Pancreas (tissue), 10 donors: ENCODE measurements at regions not wholly inside any gene's neighbourhood (a gene's known extent, or its start where the extent isn't known, plus 50 kb on each side); places are given as distances from the start of the nearest gene placed in this dataset.

Experiments used
- ATAC-seq, 4 donors: fragments of 200-7000 bp; cut with Tn5 transposase; one replicate each; pipeline versions ENCODE4 v1.8.0 to v1.9.1; 2020; ENCODE audit warnings: mild to moderate bottlenecking in 4 of 4, moderate library complexity in 4 of 4
- DNase-seq, 6 donors: peaks; one replicate each; pipeline ENCODE4 v3.0.0-alpha.2; 2020
- FAIRE-seq: peaks from 2 replicates; lab custom pipeline; 2012; peaks lifted over from hg19 to GRCh38; lab: Jason Lieb, UNC
- H3K27ac ChIP-seq, 4 donors: fragments of 200-600 bp; sonication (generic); 1 replicate in 3 of 4; 2 replicates in 1 of 4; pipeline versions ENCODE4 v1.5.0 to v1.8.0; 2020
- H3K27me3 ChIP-seq, 4 donors: fragments of 200-600 bp; one replicate each; pipeline ENCODE4 v1.8.0; 2021
- H3K36me3 ChIP-seq, 3 donors: fragments of 200-600 bp; sonication (generic) in 1 of 3; one replicate each; pipeline versions ENCODE4 v1.5.0 to v1.8.0; 2020 to 2021
- H3K4me1 ChIP-seq, 3 donors: fragments of 200-600 bp; one replicate each; pipeline ENCODE4 v1.8.0; 2021
- H3K4me3 ChIP-seq, 4 donors: fragments of 200-600 bp; sonication (generic) in 2 of 4; one replicate each; pipeline versions ENCODE4 v1.5.0 to v1.8.0; 2020 to 2021
- H3K9me3 ChIP-seq, 4 donors: fragments of 200-600 bp; one replicate each; pipeline ENCODE4 v1.8.0; 2021
- CTCF ChIP-seq, 4 donors: fragments of 200-600 bp; sonication (generic) in 3 of 4; IDR thresholded peaks; one replicate each; pipeline versions ENCODE4 v1.5.0 to v1.8.0; 2021; ENCODE audit warnings: antibody characterized with exemption in 4 of 4
- WGBS, 2 donors: extraction: QIAGEN DNeasy Blood & Tissue Kit; methylation state at CpG; one replicate each; pipeline ENCODE4 v1.1.7; 2013; 5-methylcytosine and 5-hydroxymethylcytosine counted together
- intact Hi-C, 3 donors: fragments of 100-400 bp; cut with DNase I; formaldehyde crosslinking; loops; one replicate each; pipeline versions ENCODE4 v1.11.1 to v1.14.2; 2022
- donor health status: healthy with polysubstance abuse.
- donor health status: DM: no; HTN: no; CAD: no; lungs with moderate emphysema.
- donor health status: DM: no; HTN: no; CAD: no.
- donor health status: control.
- donor health status: control.
- donor health status: Bipolar disorder and iron deficiency.
- donor health status: DM: yes; HTN: yes; CAD: no.
- donor health status: DM: no; HTN: no; CAD: no.
- donor health status: DM: no; HTN: no; CAD: no.
- donor health status: DM: yes; HTN: yes; CAD: no.

- Histone ChIP-seq H3K27me3 (no peaks in the 10 kb centered on the region), H3K9me3 (no peaks in the 10 kb centered on the region), H3K4me3 (no peak overlapping the region), H3K27ac (no peak overlapping the region), H3K4me1 (no peaks in the 10 kb centered on the region), H3K36me3 (no peaks in the 10 kb centered on the region)
- DNase-seq (no peak), FAIRE-seq (no peak), ATAC-seq (no peak)
- no peak for TF ChIP-seq CTCF (IDR thresholded peaks at IDR 0.05)
- intact Hi-C loops, result no loop called here
These were observed 469.1 kb upstream of the FAT3 start for GRCh38 chr11:91755526-91755925.

GRCh38 chr11:91749251-91749650, 475.4 kb upstream of the FAT3 start:
- Histone ChIP-seq H3K4me3 (no peak overlapping the region), H3K36me3 (no peaks in the 10 kb centered on the region), H3K27me3 (no peaks in the 10 kb centered on the region), H3K9me3 (no peaks in the 10 kb centered on the region), H3K4me1 (no peaks in the 10 kb centered on the region), H3K27ac (no peak overlapping the region)
- intact Hi-C loops, result no loop called here
- TF ChIP-seq CTCF (IDR thresholded peaks at IDR 0.05), result no peak
- FAIRE-seq, result no peak
- ATAC-seq, result no peak
- DNase-seq, result no peak

- ATAC-seq, result no peak
- H3K27ac ChIP-seq, result no peak overlapping the region
- H3K9me3 ChIP-seq, result no peaks in the 10 kb centered on the region
- no peak for DNase-seq
- H3K4me1 ChIP-seq, result no peaks in the 10 kb centered on the region
- intact Hi-C loops, result no loop called here
- no peaks in the 10 kb centered on the region for H3K27me3 ChIP-seq
- H3K4me3 ChIP-seq, result no peak overlapping the region
- no peak for FAIRE-seq
- TF ChIP-seq CTCF (IDR thresholded peaks at IDR 0.05), result no peak
- H3K36me3 ChIP-seq, result no peaks in the 10 kb centered on the region
- 34 to 51% methylated on average over 3 of the region's 3 CpGs for WGBS, 2 donors
These were observed 482.5 kb upstream of the FAT3 start for GRCh38 chr11:91742155-91742554.

DNA sequence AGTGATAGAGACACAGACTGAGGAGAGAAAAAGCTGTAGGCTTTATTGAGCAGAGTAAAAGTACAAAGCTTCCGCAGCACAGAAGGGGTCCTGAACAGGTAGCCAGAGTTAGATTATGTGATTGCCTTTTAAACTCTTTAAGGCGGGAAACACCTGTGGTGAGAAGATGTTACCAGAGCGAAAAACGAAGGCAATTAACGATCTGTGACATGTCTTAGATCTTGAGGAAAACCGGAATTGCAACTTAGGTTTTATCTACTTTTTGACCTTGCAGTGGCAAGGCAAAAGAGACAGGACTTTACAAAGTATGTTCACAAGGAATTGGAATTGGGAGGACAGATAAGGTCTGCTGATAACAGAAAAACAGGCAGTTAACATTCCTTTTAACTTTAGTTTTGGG, 493.6 kb upstream of the FAT3 start:
- Histone ChIP-seq H3K36me3 (no peaks in the 10 kb centered on the region), H3K9me3 (no peaks in the 10 kb centered on the region), H3K4me3 (no peak overlapping the region), H3K27ac (no peak overlapping the region), H3K27me3 (no peaks in the 10 kb centered on the region), H3K4me1 (no peaks in the 10 kb centered on the region)
- no peak for TF ChIP-seq CTCF (IDR thresholded peaks at IDR 0.05)
- intact Hi-C loops, result no loop called here
- no peak for ATAC-seq
- DNase-seq, result no peak
- WGBS, 2 donors, result 26 to 29% methylated on average over 6 of the region's 6 CpGs
- FAIRE-seq, result no peak

DNA sequence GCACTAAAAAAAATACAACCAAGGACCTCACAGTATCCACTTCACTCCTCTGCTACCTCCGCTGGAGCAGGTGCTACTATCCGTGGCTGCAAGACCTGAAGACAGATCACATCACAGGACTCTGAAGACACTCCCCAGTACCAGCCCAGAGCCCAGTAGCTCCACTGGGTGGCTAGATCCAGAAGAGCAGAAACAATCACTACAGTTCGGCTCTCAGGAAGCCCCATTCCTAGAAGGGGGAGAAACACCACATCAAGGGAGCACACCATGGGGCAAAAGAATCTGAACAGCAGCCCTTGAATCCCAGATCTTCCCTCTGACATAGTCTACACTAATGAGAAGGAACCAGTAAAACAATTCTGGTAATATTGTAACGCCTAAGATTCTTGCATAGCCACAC, 494.0 kb upstream of the FAT3 start:
- no peaks in the 10 kb centered on the region for H3K36me3 ChIP-seq
- no peak for FAIRE-seq
- H3K4me1 ChIP-seq, result no peaks in the 10 kb centered on the region
- no peak for ATAC-seq
- DNase-seq, result no peak
- no peak overlapping the region for H3K27ac ChIP-seq
- no peak overlapping the region for H3K4me3 ChIP-seq
- H3K9me3 ChIP-seq, result no peaks in the 10 kb centered on the region
- WGBS, 2 donors, result 73 to 75% methylated on average over 4 of the region's 4 CpGs
- no peaks in the 10 kb centered on the region for H3K27me3 ChIP-seq
- intact Hi-C loops, result no loop called here
- TF ChIP-seq CTCF (IDR thresholded peaks at IDR 0.05), result no peak
